KG1 (cell line): ENCODE measurements at regions not wholly inside any gene's neighbourhood (a gene's known extent, or its start where the extent isn't known, plus 50 kb on each side); places are given as distances from the start of the nearest gene placed in this dataset.

Source experiments
- DNase-seq: peaks from one replicate; lab custom pipeline; 2025; lab: John Stamatoyannopoulos, UW

- DNase-seq, result no peak
Measured at GRCh38 chr2:220224691-220225543, 597.5 kb downstream of the SLC4A3 start.

GRCh38 chr2:220226076-220226475 lies 598.6 kb downstream of the SLC4A3 start:
- DNase-seq, result no peak

GRCh38 chr2:220226546-220226945 lies 599.1 kb downstream of the SLC4A3 start:
- no peak for DNase-seq

GRCh38 chr2:220227266-220227920 lies 600.0 kb downstream of the SLC4A3 start:
- no peak for DNase-seq

GRCh38 chr2:220228310-220229006 lies 601.0 kb downstream of the SLC4A3 start:
- DNase-seq, result no peak

- DNase-seq, result no peak
Measured at GRCh38 chr2:220240641-220241040, 613.2 kb downstream of the SLC4A3 start.

GRCh38 chr2:220241423-220241822 lies 614.0 kb downstream of the SLC4A3 start:
- no peak for DNase-seq

GRCh38 chr2:220243571-220243970 lies 616.1 kb downstream of the SLC4A3 start:
- DNase-seq, result no peak

GRCh38 chr2:220246386-220246785 lies 619.0 kb downstream of the SLC4A3 start:
- no peak for DNase-seq

- DNase-seq, result no peak
Measured at GRCh38 chr2:220247588-220248350, 620.3 kb downstream of the SLC4A3 start.

GRCh38 chr2:220259662-220260061 lies 632.2 kb downstream of the SLC4A3 start:
- DNase-seq, result no peak

GRCh38 chr2:220263300-220263699 lies 635.9 kb downstream of the SLC4A3 start:
- no peak for DNase-seq

GRCh38 chr2:220269367-220269766 lies 641.9 kb downstream of the SLC4A3 start:
- DNase-seq, result no peak

- DNase-seq, result no peak
Measured at GRCh38 chr2:220270481-220271070, 643.1 kb downstream of the SLC4A3 start.

GRCh38 chr2:220272656-220273055 lies 645.2 kb downstream of the SLC4A3 start:
- DNase-seq, result no peak

GRCh38 chr2:220273082-220273481 lies 645.7 kb downstream of the SLC4A3 start:
- no peak for DNase-seq

GRCh38 chr2:220275454-220275853 lies 648.0 kb downstream of the SLC4A3 start:
- DNase-seq, result no peak

GRCh38 chr2:220276741-220277444 lies 649.5 kb downstream of the SLC4A3 start:
- no peak for DNase-seq

GRCh38 chr2:220277445-220277975 lies 650.1 kb downstream of the SLC4A3 start:
- DNase-seq, result no peak

GRCh38 chr2:220278022-220278421 lies 650.6 kb downstream of the SLC4A3 start:
- no peak for DNase-seq

GRCh38 chr2:220279372-220279771 lies 651.9 kb downstream of the SLC4A3 start:
- DNase-seq, result no peak
